Nucleus accumbens (tissue), 56 donors: ENCODE measurements at regions not wholly inside any gene's neighbourhood (a gene's known extent, or its start where the extent isn't known, plus 50 kb on each side); places are given as distances from the start of the nearest gene placed in this dataset.

Experiments
- DNase-seq, 56 donors: peaks; one replicate each; lab custom pipeline; 2025; lab: John Stamatoyannopoulos, UW

DNA sequence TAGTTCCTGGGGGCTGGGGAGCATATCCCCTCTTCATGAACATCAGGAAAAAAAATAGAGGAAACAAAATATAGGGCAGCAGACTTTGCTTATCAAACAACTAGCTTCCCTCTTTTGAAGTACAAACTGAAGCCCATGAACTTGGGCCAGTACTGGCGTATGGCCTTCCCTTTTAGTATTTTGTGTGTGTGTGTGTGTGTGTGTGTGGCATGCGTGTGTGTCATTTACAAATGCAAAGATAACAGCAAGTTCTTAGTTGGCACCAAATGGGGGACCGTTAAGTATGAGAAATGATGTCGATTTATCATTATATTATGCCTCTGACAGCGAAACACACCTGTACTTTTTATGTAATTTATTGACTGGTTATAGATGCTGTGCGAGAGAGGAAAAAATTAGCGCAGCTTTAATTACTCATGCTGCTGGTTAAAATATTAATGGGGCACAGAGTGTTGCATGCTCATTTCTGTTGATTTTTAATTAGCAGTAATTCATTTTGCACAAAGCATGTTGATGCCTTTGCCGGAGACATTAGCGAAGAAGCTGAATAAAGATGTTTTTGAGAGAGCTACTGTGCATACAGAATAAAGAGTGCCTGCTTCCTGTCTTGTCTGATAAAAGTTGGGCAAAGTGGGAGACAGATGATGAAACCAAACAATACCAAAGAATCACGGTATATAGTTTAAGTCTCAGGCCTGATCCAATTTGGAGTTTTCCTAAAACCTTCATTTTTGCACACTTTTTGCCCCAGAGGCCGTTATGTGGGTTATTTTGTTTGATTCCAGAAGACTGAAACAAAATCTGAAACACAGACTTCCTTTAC is 297.1 kb downstream of the SATB1 start:
- no peak for DNase-seq

GRCh38 chr3:18127174-18127858 is 297.8 kb downstream of the SATB1 start:
- DNase-seq = no peak

- no peak for DNase-seq
Observed at GRCh38 chr3:18126772-18127171, 298.4 kb downstream of the SATB1 start.

GRCh38 chr3:18124501-18124900 is 300.6 kb downstream of the SATB1 start:
- DNase-seq = no peak

DNA sequence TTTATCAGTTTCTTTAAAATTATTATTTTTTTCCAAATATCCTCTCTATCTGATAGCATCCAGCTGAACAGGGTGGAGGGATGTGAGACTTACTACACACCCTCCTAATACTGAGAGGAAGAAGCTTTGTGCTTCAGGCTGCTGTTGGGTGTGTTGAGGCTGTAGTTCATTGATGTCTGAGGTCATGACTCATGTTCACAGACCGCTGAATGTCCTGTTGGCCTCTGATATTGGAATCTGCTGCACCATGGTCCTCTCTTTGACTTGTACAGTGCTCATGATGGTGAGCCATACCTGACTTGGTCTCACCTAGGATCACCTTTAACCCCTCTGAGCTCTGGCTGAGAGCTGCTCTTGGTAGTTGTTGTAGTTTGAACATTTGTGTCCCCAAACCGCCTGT is 302.9 kb downstream of the SATB1 start:
- DNase-seq = no peak

- no peak for DNase-seq
Observed at GRCh38 chr3:18121020-18121419, 304.1 kb downstream of the SATB1 start.

- DNase-seq = no peak
Observed at GRCh38 chr3:18119866-18120265, 305.3 kb downstream of the SATB1 start.

GRCh38 chr3:18114894-18115293 is 310.2 kb downstream of the SATB1 start:
- DNase-seq = no peak

DNA sequence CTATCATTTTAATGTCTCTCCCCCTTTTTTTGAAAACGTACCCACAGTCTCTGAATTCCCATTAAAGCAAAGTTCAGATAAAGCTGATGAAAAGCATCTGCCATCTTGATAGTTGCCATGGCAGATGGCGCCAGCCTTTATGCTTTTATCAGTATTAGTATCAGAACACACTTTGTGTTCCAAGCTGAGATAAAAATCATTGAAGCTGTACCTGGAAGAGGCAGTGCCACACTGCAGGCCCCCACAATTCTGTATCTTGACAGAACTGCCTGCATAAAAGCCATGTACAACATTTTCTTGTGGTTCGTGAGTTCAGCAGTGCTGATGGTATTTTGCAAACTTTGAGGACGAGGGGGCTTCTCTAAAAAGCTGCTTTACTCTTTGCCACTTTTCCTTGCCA is 311.7 kb downstream of the SATB1 start:
- DNase-seq = no peak

GRCh38 chr3:18112674-18113375 is 312.3 kb downstream of the SATB1 start:
- no peak for DNase-seq

DNA sequence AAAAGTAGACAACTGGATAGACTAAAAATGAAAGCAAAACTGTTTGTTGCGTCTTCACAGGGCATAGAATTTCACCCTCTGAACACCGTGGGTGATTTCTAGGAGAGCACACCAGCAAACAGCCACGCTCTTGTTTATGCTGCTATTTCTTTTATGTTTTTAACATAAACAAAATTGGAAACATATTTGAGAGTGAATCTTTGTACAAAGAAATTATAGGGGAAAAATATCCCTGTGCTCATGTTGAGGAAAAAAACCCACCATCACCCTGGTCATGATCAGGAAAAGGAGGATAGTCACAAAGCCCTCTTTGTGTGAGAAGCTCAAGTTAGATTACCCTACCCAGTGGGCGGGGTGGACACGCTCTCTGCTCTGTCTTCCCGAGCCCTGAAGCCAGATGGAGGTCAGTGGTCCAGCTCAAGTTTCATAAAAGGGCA is 313.3 kb downstream of the SATB1 start:
- DNase-seq = peak in 1 of 56 donors; percentile 1

DNA sequence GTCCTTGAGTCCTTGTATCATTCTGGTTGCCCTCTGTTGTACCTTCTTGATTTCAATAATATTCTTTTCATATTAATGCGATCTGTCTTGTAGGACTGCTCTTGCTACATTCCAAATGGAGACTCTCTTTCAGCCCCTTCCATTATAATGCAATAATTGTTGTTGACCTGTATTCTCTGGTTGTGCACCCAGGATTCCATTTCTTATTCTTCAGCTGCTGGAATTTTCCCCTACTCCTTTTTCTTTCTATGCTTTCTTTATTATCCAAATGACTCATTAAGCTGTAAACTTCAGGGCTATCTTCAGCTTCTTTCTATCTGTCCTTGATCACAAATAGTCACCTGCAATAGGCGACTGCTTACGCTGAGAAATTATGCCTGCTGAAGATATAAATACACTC is 321.5 kb downstream of the SATB1 start:
- no peak for DNase-seq

GRCh38 chr3:18100121-18100520 is 325.0 kb downstream of the SATB1 start:
- DNase-seq = no peak

DNA sequence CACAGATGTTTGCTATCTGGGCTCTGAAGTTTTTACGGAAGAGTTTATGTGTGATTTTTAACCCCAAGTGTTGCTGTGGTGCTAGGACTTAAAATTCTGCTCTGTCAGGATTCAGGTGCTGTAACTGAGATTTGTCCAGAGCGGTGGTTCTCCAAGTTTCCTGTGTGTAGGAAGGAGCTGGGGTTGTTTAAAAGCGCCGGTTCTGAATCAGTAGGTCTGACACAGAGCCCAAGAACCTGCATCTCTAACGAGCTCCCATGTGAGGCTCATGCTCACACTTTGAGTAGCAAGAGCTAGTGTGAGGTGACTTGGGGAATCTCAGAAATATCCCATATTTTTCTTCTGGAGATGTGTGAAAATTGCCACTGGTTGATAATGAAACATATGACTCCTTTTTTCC is 325.5 kb downstream of the SATB1 start:
- DNase-seq = no peak

GRCh38 chr3:18098960-18099587 is 326.1 kb downstream of the SATB1 start:
- DNase-seq = no peak

GRCh38 chr3:18097989-18098388 is 327.1 kb downstream of the SATB1 start:
- DNase-seq = no peak

DNA sequence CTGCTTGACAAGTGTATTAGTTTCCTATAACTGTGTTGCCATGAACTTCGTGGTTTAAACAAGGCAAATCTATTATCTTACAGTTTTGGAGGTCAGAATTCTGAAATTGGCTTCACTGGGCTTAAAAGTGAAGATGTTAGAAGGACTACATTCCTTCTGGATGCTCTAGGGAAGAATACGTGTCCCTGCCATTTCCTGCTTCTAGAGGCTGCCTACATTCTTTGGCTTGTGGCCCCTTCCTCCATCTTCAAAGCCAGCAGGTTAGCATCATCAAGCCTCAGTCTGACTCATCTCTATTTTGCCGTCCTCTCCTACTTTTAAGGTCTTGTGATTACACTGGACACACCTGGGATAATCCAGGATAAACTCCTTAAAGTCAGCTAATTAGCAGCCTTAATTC is 327.7 kb downstream of the SATB1 start:
- DNase-seq = no peak

GRCh38 chr3:18092726-18093125 is 332.4 kb downstream of the SATB1 start:
- DNase-seq = no peak

GRCh38 chr3:18090377-18090776 is 334.8 kb downstream of the SATB1 start:
- no peak for DNase-seq

GRCh38 chr3:18087988-18088387 is 337.2 kb downstream of the SATB1 start:
- DNase-seq = no peak

GRCh38 chr3:18086760-18087159 is 338.4 kb downstream of the SATB1 start:
- DNase-seq = no peak
